ENCODE measurements at regions not wholly inside any gene's neighbourhood (a gene's known extent, or its start where the extent isn't known, plus 50 kb on each side); places are given as distances from the start of the nearest gene placed in this dataset.
A peak's percentile ranks its signal among the peaks of the same experiment; 100 is the strongest.

DNA sequence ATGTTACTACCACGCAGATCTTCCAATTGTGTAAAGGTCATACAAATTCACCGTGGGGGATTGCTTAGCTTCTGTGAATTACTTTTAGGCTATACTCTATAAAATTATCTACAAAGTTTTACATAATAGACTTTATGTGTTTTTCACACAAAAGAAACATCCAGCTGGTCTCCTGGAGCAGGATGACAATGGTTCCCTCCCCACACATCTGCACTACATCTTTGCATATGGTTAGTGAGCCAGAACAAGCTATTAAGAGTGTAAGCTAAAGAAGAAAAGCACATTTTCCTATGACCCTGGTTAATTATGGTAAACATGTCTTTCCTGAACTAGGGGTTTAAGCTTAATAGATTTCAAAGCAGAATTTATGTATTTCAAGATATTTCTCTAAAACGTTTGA is 295.1 kb downstream of the ASXL3 start:
- Histone ChIP-seq H3K9me3 (ENCODE audit: insufficient read depth, low read depth, low read length) (no peaks in the 10 kb centered on the region), H3K79me2 (ENCODE audit: insufficient read depth, low read length) (no peaks in the 10 kb centered on the region), H3K27me3 (ENCODE audit: insufficient read depth, low read length) (no peaks in the 10 kb centered on the region), H3K27ac (ENCODE audit: low read depth, low read length) (no peak overlapping the region), H2AFZ (ENCODE audit: low read depth, low read length) (no peak overlapping the region), H3K4me2 (ENCODE audit: low read length) (no peak overlapping the region), H3K4me1 (ENCODE audit: insufficient read depth, low read length) (no peaks in the 10 kb centered on the region), H3K36me3 (ENCODE audit: insufficient read depth, low read length) (no peaks in the 10 kb centered on the region), H3K4me3 (ENCODE audit: insufficient read depth, low read depth, low read length) (no peak overlapping the region), H4K20me1 (ENCODE audit: insufficient read depth, low read length) (no peaks in the 10 kb centered on the region), H3K9ac (ENCODE audit: low read length) (no peak overlapping the region)
- no peaks in the 10 kb centered on the region for H3K27me3 Mint-ChIP-seq (ENCODE audit: low read depth, unreplicated experiment)
- no peaks in the 10 kb centered on the region for H3K9me3 Mint-ChIP-seq (ENCODE audit: unreplicated experiment)
- peaks cover 14% of the 10 kb centered on the region for H3K4me1 Mint-ChIP-seq (ENCODE audit: low read depth, unreplicated experiment)
- no peak for TF ChIP-seq EZH2 (IDR thresholded peaks at IDR 0.05; ENCODE audit: insufficient read depth, low read length)
- TF ChIP-seq, protein P1, sequence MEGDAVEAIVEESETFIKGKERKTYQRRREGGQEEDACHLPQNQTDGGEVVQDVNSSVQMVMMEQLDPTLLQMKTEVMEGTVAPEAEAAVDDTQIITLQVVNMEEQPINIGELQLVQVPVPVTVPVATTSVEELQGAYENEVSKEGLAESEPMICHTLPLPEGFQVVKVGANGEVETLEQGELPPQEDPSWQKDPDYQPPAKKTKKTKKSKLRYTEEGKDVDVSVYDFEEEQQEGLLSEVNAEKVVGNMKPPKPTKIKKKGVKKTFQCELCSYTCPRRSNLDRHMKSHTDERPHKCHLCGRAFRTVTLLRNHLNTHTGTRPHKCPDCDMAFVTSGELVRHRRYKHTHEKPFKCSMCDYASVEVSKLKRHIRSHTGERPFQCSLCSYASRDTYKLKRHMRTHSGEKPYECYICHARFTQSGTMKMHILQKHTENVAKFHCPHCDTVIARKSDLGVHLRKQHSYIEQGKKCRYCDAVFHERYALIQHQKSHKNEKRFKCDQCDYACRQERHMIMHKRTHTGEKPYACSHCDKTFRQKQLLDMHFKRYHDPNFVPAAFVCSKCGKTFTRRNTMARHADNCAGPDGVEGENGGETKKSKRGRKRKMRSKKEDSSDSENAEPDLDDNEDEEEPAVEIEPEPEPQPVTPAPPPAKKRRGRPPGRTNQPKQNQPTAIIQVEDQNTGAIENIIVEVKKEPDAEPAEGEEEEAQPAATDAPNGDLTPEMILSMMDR (IDR thresholded peaks at IDR 0.05; ENCODE audit: insufficient read depth, low read depth, low read length) = no peak
- H3K4me3 Mint-ChIP-seq (ENCODE audit: unreplicated experiment) = no peak overlapping the region
- DNase-seq (ENCODE audit: low read depth) (no peak), FAIRE-seq (no peak)
- H3K36me3 Mint-ChIP-seq (ENCODE audit: low read depth, unreplicated experiment) = no peaks in the 10 kb centered on the region
- no peak overlapping the region for H3K27ac Mint-ChIP-seq (ENCODE audit: unreplicated experiment)

DNA sequence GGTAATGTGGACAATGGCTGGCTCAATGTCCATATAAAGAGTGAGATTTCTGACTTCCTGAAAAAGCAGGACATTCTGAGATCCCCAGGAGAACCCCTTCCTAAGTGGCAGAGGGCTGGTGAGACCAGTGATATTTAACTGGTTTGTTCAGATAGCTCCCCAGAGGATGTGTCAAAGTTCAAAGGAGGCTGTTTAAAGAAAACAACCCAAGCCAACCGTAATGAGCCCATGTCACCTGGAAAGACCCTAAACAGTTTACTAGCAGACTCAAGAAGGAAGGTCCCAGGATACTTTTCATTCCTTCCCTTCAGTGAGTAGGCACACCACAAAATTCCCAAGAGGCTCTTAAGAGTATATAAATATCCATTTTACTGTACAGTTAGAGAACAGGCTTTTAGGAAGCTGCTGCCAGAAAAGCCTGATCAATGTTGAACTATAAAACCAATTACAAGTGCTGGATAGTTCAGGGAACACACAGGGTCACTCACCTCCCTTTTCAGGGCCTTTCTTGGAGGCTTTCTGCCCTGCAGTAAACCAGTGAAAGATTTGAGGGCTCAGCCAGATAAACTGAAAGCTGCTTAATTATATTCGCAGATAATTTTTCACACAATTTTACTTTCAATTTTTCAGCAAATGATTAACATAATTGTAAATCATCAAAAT is 293.5 kb downstream of the ASXL3 start:
- Histone ChIP-seq H2AFZ (ENCODE audit: low read depth, low read length) (no peak overlapping the region), H3K4me3 (ENCODE audit: insufficient read depth, low read depth, low read length) (no peak overlapping the region), H3K9me3 (ENCODE audit: insufficient read depth, low read depth, low read length) (no peaks in the 10 kb centered on the region), H3K4me1 (ENCODE audit: insufficient read depth, low read length) (no peaks in the 10 kb centered on the region), H3K36me3 (ENCODE audit: insufficient read depth, low read length) (no peaks in the 10 kb centered on the region), H3K27ac (ENCODE audit: low read depth, low read length) (no peak overlapping the region), H3K4me2 (ENCODE audit: low read length) (no peak overlapping the region), H3K9ac (ENCODE audit: low read length) (no peak overlapping the region), H3K27me3 (ENCODE audit: insufficient read depth, low read length) (no peaks in the 10 kb centered on the region), H3K79me2 (ENCODE audit: insufficient read depth, low read length) (no peaks in the 10 kb centered on the region), H4K20me1 (ENCODE audit: insufficient read depth, low read length) (no peaks in the 10 kb centered on the region)
- DNase-seq (ENCODE audit: low read depth) = peak; percentile 3
- Mint-ChIP-seq H3K27me3 (ENCODE audit: low read depth, unreplicated experiment) (no peaks in the 10 kb centered on the region), H3K4me1 (ENCODE audit: low read depth, unreplicated experiment) (peaks cover 14% of the 10 kb centered on the region), H3K4me3 (ENCODE audit: unreplicated experiment) (no peak overlapping the region), H3K9me3 (ENCODE audit: unreplicated experiment) (no peaks in the 10 kb centered on the region), H3K27ac (ENCODE audit: unreplicated experiment) (peak overlapping the region; percentile 62), H3K36me3 (ENCODE audit: low read depth, unreplicated experiment) (no peaks in the 10 kb centered on the region)
- no peak for FAIRE-seq
- TF ChIP-seq EZH2 (IDR thresholded peaks at IDR 0.05; ENCODE audit: insufficient read depth, low read length) = no peak
- TF ChIP-seq, protein P1 (IDR thresholded peaks at IDR 0.05; ENCODE audit: insufficient read depth, low read depth, low read length) = no peak

DNA sequence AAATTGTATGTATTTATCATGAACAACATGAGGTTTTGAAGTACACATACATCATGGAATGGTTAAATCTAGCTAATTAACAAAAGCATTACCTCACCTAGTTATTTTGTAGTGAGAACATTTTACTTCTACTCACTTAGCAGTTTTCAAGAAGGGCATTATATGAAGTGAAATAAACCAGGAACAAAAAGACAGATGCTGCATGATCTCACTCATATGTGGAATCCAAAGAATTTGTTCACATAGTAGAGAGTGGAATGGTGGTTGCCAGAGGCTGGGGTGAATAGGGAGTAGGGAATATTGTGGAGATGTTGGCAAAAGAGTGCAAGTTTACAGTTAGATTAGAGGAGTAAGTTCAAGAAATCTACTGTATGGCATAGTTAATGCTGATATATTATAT is 292.0 kb downstream of the ASXL3 start:
- no peaks in the 10 kb centered on the region for H3K27me3 ChIP-seq (ENCODE audit: insufficient read depth, low read length)
- no peak overlapping the region for H3K4me2 ChIP-seq (ENCODE audit: low read length)
- no peaks in the 10 kb centered on the region for H4K20me1 ChIP-seq (ENCODE audit: insufficient read depth, low read length)
- H3K9ac ChIP-seq (ENCODE audit: low read length) = no peak overlapping the region
- peak; percentile 68 for DNase-seq (ENCODE audit: low read depth)
- H3K79me2 ChIP-seq (ENCODE audit: insufficient read depth, low read length) = no peaks in the 10 kb centered on the region
- Mint-ChIP-seq H3K27me3 (ENCODE audit: low read depth, unreplicated experiment) (no peaks in the 10 kb centered on the region), H3K27ac (ENCODE audit: unreplicated experiment) (peak overlapping the region; percentile 49), H3K9me3 (ENCODE audit: unreplicated experiment) (no peaks in the 10 kb centered on the region), H3K36me3 (ENCODE audit: low read depth, unreplicated experiment) (no peaks in the 10 kb centered on the region), H3K4me1 (ENCODE audit: low read depth, unreplicated experiment) (peaks cover 14% of the 10 kb centered on the region), H3K4me3 (ENCODE audit: unreplicated experiment) (no peak overlapping the region)
- H3K4me3 ChIP-seq (ENCODE audit: insufficient read depth, low read depth, low read length) = no peak overlapping the region
- no peak for FAIRE-seq
- H2AFZ ChIP-seq (ENCODE audit: low read depth, low read length) = no peak overlapping the region
- no peak overlapping the region for H3K27ac ChIP-seq (ENCODE audit: low read depth, low read length)
- no peaks in the 10 kb centered on the region for H3K9me3 ChIP-seq (ENCODE audit: insufficient read depth, low read depth, low read length)
- TF ChIP-seq, protein P1 (IDR thresholded peaks at IDR 0.05; ENCODE audit: insufficient read depth, low read depth, low read length) = no peak
- TF ChIP-seq EZH2 (IDR thresholded peaks at IDR 0.05; ENCODE audit: insufficient read depth, low read length) = no peak
- H3K4me1 ChIP-seq (ENCODE audit: insufficient read depth, low read length) = no peaks in the 10 kb centered on the region
- no peaks in the 10 kb centered on the region for H3K36me3 ChIP-seq (ENCODE audit: insufficient read depth, low read length)

All from astrocyte (in vitro differentiated cells and primary cell).